Transverse colon (tissue), 4 donors: ENCODE measurements at regions not wholly inside any gene's neighbourhood (a gene's known extent, or its start where the extent isn't known, plus 50 kb on each side); places are given as distances from the start of the nearest gene placed in this dataset.

Experiments
- EP300 ChIP-seq: sonication (generic); formaldehyde crosslinking; IDR thresholded peaks from one replicate; pipeline ENCODE4 v1.6.1; 2017; ENCODE audit warnings: antibody characterized with exemption, low read depth
- POLR2A ChIP-seq: fragments of 450-650 bp; IDR thresholded peaks from one replicate; pipeline ENCODE4 v1.6.1; 2016; ENCODE audit warnings: antibody characterized with exemption, mild to moderate bottlenecking, moderate library complexity
- POLR2AphosphoS5 ChIP-seq, 3 donors: sonication (generic); formaldehyde crosslinking; IDR thresholded peaks; one replicate each; pipeline ENCODE4 v1.6.1; 2016; ENCODE audit warnings: antibody characterized with exemption in 3 of 3
- TF ChIP-seq, protein P1 (sequence below), 5 experiments: fragments of 200-600 bp in 3 of 5; fragments of 450-650 bp in 2 of 5; sonication (generic) in 3 of 5; IDR thresholded peaks; 1 replicate in 2 of 5; 2 replicates in 3 of 5; pipeline ENCODE4 v1.5.1; 2016 to 2017; ENCODE audit warnings: antibody characterized with exemption in 5 of 5, inconsistent platforms in 3 of 5, mild to moderate bottlenecking in 2 of 5, moderate library complexity in 1 of 5

DNA sequence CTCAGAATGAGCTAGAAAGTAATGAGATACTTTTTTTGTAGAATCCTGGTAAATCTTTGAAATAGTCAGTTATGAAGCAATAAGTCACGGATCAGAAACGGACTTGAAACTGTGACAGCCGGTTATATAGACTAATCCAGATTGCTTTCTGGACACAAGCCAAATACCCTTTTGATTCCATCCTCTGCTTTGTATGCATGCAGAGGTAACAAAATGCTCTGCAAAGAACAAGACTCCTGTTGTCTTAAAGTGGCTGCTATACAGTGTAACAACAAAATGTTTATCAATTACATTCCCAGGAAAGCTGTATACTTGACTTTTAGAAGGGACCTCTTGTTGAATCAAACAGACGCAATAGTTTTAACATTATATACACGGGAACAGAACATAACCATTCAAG, 66.5 kb upstream of the STARD13 start:
- TF ChIP-seq, protein P1, sequence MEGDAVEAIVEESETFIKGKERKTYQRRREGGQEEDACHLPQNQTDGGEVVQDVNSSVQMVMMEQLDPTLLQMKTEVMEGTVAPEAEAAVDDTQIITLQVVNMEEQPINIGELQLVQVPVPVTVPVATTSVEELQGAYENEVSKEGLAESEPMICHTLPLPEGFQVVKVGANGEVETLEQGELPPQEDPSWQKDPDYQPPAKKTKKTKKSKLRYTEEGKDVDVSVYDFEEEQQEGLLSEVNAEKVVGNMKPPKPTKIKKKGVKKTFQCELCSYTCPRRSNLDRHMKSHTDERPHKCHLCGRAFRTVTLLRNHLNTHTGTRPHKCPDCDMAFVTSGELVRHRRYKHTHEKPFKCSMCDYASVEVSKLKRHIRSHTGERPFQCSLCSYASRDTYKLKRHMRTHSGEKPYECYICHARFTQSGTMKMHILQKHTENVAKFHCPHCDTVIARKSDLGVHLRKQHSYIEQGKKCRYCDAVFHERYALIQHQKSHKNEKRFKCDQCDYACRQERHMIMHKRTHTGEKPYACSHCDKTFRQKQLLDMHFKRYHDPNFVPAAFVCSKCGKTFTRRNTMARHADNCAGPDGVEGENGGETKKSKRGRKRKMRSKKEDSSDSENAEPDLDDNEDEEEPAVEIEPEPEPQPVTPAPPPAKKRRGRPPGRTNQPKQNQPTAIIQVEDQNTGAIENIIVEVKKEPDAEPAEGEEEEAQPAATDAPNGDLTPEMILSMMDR (IDR thresholded peaks at IDR 0.05) = no peak
- no peak for TF ChIP-seq POLR2A
- TF ChIP-seq POLR2AphosphoS5 (IDR thresholded peaks at IDR 0.05) = no peak
- TF ChIP-seq EP300 = no peak
